KBM-7 (cell line): ENCODE measurements at regions not wholly inside any gene's neighbourhood (a gene's known extent, or its start where the extent isn't known, plus 50 kb on each side); places are given as distances from the start of the nearest gene placed in this dataset.

Source experiments
- DNase-seq: peaks from one replicate; pipeline ENCODE4 v3.0.0-alpha.2; 2015
- in situ Hi-C: fragments of 300-500 bp; cut with MboI; formaldehyde crosslinking; loops from 2 replicates; pipeline ENCODE4 v1.14.3; 2020; ENCODE audit warnings: low sequenced_read_pairs, low pct_unique_long_range_greater_than_20kb, mixed read lengths

GRCh38 chr15:29888646-29889045 is 66.4 kb upstream of the TJP1 start:
- DNase-seq = no peak
- in situ Hi-C loops = no loop called here

- no peak for DNase-seq
- in situ Hi-C loops = no loop called here
Measured at GRCh38 chr15:29887721-29888120, 65.5 kb upstream of the TJP1 start.

- in situ Hi-C loops = no loop called here
Measured at GRCh38 chr15:29885183-29885582, 62.9 kb upstream of the TJP1 start.

GRCh38 chr15:29883126-29883525 is 60.9 kb upstream of the TJP1 start:
- no peak for DNase-seq
- in situ Hi-C loops = no loop called here

More at GRCh38 chr15:29885183-29885582, 62.9 kb upstream of the TJP1 start:
- DNase-seq = no peak

GRCh38 chr15:29880886-29881285 is 58.6 kb upstream of the TJP1 start:
- DNase-seq = no peak
- in situ Hi-C loops = no loop called here

GRCh38 chr15:29880341-29880740 is 58.1 kb upstream of the TJP1 start:
- DNase-seq = no peak
- in situ Hi-C loops = no loop called here

- no peak for DNase-seq
- in situ Hi-C loops = no loop called here
Measured at GRCh38 chr15:29874977-29875376, 52.7 kb upstream of the TJP1 start.

GRCh38 chr15:29873947-29874411 is 51.7 kb upstream of the TJP1 start:
- DNase-seq = no peak
- in situ Hi-C loops = no loop called here

GRCh38 chr15:29873264-29873663 is 51.0 kb upstream of the TJP1 start:
- DNase-seq = no peak
- in situ Hi-C loops = no loop called here

GRCh38 chr15:29872716-29873115 is 50.4 kb upstream of the TJP1 start:
- in situ Hi-C loops = no loop called here
- DNase-seq = no peak
